ENCODE measurements at regions not wholly inside any gene's neighbourhood (a gene's known extent, or its start where the extent isn't known, plus 50 kb on each side); places are given as distances from the start of the nearest gene placed in this dataset.

GRCh38 chr5:133696782-133697507 is 84.6 kb upstream of the FSTL4 start:
- H3K4me3 ChIP-seq (ENCODE audit: low read length): no peak overlapping the region
- TF ChIP-seq, protein P1, sequence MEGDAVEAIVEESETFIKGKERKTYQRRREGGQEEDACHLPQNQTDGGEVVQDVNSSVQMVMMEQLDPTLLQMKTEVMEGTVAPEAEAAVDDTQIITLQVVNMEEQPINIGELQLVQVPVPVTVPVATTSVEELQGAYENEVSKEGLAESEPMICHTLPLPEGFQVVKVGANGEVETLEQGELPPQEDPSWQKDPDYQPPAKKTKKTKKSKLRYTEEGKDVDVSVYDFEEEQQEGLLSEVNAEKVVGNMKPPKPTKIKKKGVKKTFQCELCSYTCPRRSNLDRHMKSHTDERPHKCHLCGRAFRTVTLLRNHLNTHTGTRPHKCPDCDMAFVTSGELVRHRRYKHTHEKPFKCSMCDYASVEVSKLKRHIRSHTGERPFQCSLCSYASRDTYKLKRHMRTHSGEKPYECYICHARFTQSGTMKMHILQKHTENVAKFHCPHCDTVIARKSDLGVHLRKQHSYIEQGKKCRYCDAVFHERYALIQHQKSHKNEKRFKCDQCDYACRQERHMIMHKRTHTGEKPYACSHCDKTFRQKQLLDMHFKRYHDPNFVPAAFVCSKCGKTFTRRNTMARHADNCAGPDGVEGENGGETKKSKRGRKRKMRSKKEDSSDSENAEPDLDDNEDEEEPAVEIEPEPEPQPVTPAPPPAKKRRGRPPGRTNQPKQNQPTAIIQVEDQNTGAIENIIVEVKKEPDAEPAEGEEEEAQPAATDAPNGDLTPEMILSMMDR (IDR thresholded peaks at IDR 0.05; ENCODE audit: low read depth, low read length): no peak
- no peak for TF ChIP-seq EZH2phosphoT487 (IDR thresholded peaks at IDR 0.05; ENCODE audit: low read depth)
- H3K27me3 ChIP-seq (ENCODE audit: low read depth, low read length): no peaks in the 10 kb centered on the region

DNA sequence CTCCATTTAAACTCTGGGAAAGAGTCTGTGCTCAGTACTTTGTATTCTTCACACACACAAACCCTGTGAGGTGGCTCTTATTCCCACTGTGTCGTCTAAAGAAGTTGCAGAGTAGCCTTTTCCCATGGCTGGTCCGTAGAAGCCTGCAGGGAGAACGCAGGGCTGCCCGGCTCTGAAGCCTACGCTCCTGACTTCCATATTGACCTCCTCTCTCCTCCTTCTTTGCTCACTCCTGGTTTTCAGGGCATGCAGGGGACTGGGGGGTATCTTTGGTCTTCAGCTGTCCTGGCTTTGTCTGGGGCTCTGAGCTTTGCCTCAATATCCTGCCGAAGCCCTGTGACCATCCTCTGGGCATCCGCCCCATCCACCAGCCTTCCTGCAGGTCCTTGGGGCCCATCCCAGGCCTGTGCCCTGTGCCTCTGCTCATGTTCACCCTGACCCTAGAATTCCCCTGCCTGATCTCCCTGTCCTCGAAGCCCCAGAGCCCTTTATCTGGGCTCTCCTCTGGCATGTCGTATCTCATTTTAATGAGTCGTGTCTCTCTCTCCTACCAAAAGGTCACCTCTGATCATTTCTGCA is 83.8 kb upstream of the FSTL4 start:
- Histone ChIP-seq H2AFZ (ENCODE audit: low read depth, low read length) (no peak overlapping the region), H3K36me3 (replicated peaks; ENCODE audit: low read depth, low read length) (peaks cover 6% of the 10 kb centered on the region), H3K4me2 (ENCODE audit: low read length) (peak overlapping the region; percentile 3; the same call in 1 of the 2 replicates), H3K79me2 (ENCODE audit: low read length) (no peaks in the 10 kb centered on the region), H3K27ac (ENCODE audit: low read length) (no peak overlapping the region), H3K9ac (ENCODE audit: low read length) (no peak overlapping the region), H3K4me1 (ENCODE audit: low read length) (peaks cover 61% of the 10 kb centered on the region), H3K4me3 (ENCODE audit: low read length) (no peak overlapping the region), H3K9me3 (ENCODE audit: insufficient read depth, low read length) (no peaks in the 10 kb centered on the region), H3K27me3 (ENCODE audit: low read depth, low read length) (no peaks in the 10 kb centered on the region), H4K20me1 (ENCODE audit: insufficient read depth, low read length) (no peaks in the 10 kb centered on the region)
- TF ChIP-seq, protein P1 (IDR thresholded peaks at IDR 0.05; ENCODE audit: low read depth, low read length): no peak

More at GRCh38 chr5:133696782-133697507, 84.6 kb upstream of the FSTL4 start:
- peaks cover 6% of the 10 kb centered on the region for H3K36me3 ChIP-seq (replicated peaks; ENCODE audit: low read depth, low read length)
- H3K4me2 ChIP-seq (ENCODE audit: low read length): peak overlapping the region; percentile 57
- no peaks in the 10 kb centered on the region for H3K9me3 ChIP-seq (ENCODE audit: insufficient read depth, low read length)
- H3K4me1 ChIP-seq (ENCODE audit: low read length): peaks cover 61% of the 10 kb centered on the region
- no peak overlapping the region for H2AFZ ChIP-seq (ENCODE audit: low read depth, low read length)
- H3K9ac ChIP-seq (ENCODE audit: low read length): no peak overlapping the region; the same call in 1 of the 2 replicates
- H4K20me1 ChIP-seq (ENCODE audit: insufficient read depth, low read length): no peaks in the 10 kb centered on the region
- H3K27ac ChIP-seq (ENCODE audit: low read length): peak overlapping the region; percentile 93; the same call in 1 of the 2 replicates
- H3K79me2 ChIP-seq (ENCODE audit: low read length): no peaks in the 10 kb centered on the region

DNA sequence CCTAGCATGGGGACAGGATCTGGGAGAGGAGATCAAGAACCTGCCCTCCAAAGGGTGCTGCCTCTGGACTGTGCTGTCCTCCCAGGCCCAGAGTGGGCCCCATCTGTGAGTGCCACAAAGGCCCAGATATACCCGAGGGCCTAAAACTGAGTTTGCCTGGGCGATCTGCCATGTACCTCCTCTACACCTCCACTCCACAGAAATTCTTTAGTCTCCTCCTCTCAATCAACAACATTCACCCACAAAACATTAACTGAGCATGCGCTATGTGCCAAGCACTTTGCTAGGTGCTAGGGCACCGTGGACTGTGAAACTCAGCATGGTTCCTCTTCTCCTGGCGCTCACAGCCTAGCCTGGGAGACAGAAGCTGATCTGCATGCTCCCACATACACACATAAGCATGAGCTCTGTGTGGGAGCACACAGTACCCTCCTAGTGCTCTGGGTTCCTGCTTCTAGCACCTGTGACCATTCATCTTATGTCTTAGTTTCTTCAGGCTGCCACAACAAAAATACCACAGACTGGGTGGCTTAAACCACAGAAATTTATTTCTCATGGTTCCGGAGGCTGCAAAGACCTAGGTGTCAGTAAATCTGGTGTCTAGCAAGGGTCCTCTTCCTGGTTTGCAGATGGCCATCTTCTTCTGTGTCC is 82.0 kb upstream of the FSTL4 start:
- Histone ChIP-seq H4K20me1 (ENCODE audit: insufficient read depth, low read length) (no peaks in the 10 kb centered on the region), H3K4me3 (ENCODE audit: low read length) (no peak overlapping the region), H3K27me3 (ENCODE audit: low read depth, low read length) (0 out of 2 replicates have a peak, but pooled peaks cover 10% of the 10 kb centered on the region), H2AFZ (ENCODE audit: low read depth, low read length) (peak overlapping the region; percentile 61; the same call in 1 of the 2 replicates), H3K9ac (ENCODE audit: low read length) (no peak overlapping the region), H3K9me3 (ENCODE audit: insufficient read depth, low read length) (no peaks in the 10 kb centered on the region), H3K4me1 (ENCODE audit: low read length) (peaks cover 48% of the 10 kb centered on the region), H3K79me2 (ENCODE audit: low read length) (no peaks in the 10 kb centered on the region), H3K4me2 (ENCODE audit: low read length) (no peak overlapping the region; the same call in 1 of the 2 replicates), H3K27ac (ENCODE audit: low read length) (no peak overlapping the region), H3K36me3 (replicated peaks; ENCODE audit: low read depth, low read length) (no peaks in the 10 kb centered on the region)
- TF ChIP-seq EZH2phosphoT487 (IDR thresholded peaks at IDR 0.05; ENCODE audit: low read depth): no peak
- TF ChIP-seq, protein P1 (IDR thresholded peaks at IDR 0.05; ENCODE audit: low read depth, low read length): no peak

GRCh38 chr5:133691448-133691847 is 79.1 kb upstream of the FSTL4 start:
- no peaks in the 10 kb centered on the region for H4K20me1 ChIP-seq (ENCODE audit: insufficient read depth, low read length)
- H3K4me3 ChIP-seq (ENCODE audit: low read length): no peak overlapping the region
- H3K79me2 ChIP-seq (ENCODE audit: low read length): no peaks in the 10 kb centered on the region
- H3K4me2 ChIP-seq (ENCODE audit: low read length): no peak overlapping the region
- no peaks in the 10 kb centered on the region for H3K36me3 ChIP-seq (replicated peaks; ENCODE audit: low read depth, low read length)
- no peak overlapping the region for H3K27ac ChIP-seq (ENCODE audit: low read length)
- no peak for TF ChIP-seq EZH2phosphoT487 (IDR thresholded peaks at IDR 0.05; ENCODE audit: low read depth)
- TF ChIP-seq, protein P1 (IDR thresholded peaks at IDR 0.05; ENCODE audit: low read depth, low read length): no peak
- H3K9ac ChIP-seq (ENCODE audit: low read length): no peak overlapping the region
- peaks cover 29% of the 10 kb centered on the region for H3K4me1 ChIP-seq (ENCODE audit: low read length)
- no peak overlapping the region for H2AFZ ChIP-seq (ENCODE audit: low read depth, low read length)
- H3K27me3 ChIP-seq (ENCODE audit: low read depth, low read length): 0 out of 2 replicates have a peak, but pooled peaks cover 10% of the 10 kb centered on the region
- H3K9me3 ChIP-seq (ENCODE audit: insufficient read depth, low read length): no peaks in the 10 kb centered on the region

Data from OCI-LY3 (cell line).